HG03469 (cell line): ENCODE measurements at regions not wholly inside any gene's neighbourhood (a gene's known extent, or its start where the extent isn't known, plus 50 kb on each side); places are given as distances from the start of the nearest gene placed in this dataset.
A peak's percentile ranks its signal among the peaks of the same experiment; 100 is the strongest.

Experiments used
- ATAC-seq: cut with Tn5 transposase; IDR thresholded peaks from one replicate; pipeline ENCODE4 v1.9.1; 2021; ENCODE audit warnings: mild to moderate bottlenecking, moderate library complexity, moderate number of reproducible peaks; ENCODE audit not compliant: unreplicated experiment

DNA sequence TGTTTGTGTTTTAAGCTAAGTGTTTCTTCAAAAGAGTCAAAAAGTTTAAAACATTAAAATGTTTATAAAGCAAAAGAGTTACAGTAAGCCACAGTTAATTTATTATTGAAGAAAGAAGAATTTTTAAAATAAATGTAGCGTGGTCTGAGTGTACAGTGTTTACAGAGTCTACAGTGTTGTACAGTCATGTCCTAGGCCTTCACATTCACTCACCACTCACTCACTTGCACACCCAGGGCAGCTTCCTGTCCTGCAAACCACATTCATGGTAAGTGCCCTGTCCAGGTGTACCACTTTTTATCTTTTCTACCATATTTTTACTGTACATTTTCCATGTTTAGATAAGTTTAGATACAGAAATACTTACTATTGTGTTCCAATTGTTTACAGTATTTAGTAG is 239.7 kb upstream of the AGA start:
- ATAC-seq = no peak

- ATAC-seq = no peak
Measured at GRCh38 chr4:177687117-177687516, 244.9 kb upstream of the AGA start.

- no peak for ATAC-seq
Measured at GRCh38 chr4:177692907-177693306, 250.7 kb upstream of the AGA start.

GRCh38 chr4:177696438-177696966 is 254.3 kb upstream of the AGA start:
- no peak for ATAC-seq

- no peak for ATAC-seq
Measured at GRCh38 chr4:177699365-177700213, 257.4 kb upstream of the AGA start.

DNA sequence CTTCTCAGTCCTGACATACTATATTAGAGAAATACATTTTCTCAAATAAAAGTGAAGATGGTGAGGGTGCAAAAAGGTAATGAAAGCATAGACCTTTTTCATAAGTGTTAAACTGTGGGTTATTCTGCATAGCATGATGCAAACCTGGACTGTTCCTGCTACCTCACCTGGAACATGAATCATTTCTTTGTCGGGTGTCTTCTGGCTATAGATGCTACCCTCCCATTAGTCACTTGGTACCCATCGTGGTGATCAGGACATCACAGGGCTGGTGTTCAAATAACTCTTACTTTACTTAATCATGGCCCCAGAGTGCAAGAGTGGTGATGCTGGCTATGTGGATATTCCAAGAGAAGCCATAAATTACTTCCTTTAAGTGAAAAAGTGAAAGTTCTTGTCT is 264.7 kb upstream of the AGA start:
- ATAC-seq = no peak

GRCh38 chr4:177713454-177713853 is 271.2 kb upstream of the AGA start:
- ATAC-seq = no peak

DNA sequence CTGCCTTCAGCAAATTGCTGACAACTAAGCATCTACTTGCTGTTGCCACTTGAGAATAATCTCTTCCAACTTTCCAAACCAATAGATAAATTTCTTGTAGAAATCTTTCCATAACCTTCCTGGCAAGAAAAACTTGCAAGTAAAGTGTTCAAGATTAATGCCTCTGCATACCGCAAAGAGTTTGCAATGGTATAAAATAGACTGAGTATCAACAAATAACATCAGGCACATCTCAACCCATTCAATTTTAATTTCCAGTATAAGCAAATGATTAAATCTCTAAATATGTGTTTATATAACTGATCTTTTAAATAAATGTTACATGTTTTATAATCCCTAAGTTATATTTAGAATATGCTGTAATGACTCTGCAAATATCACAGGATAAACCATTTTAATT is 275.2 kb upstream of the AGA start:
- no peak for ATAC-seq

GRCh38 chr4:177718514-177718913 is 276.3 kb upstream of the AGA start:
- no peak for ATAC-seq

GRCh38 chr4:177726111-177726510 is 283.9 kb upstream of the AGA start:
- no peak for ATAC-seq

DNA sequence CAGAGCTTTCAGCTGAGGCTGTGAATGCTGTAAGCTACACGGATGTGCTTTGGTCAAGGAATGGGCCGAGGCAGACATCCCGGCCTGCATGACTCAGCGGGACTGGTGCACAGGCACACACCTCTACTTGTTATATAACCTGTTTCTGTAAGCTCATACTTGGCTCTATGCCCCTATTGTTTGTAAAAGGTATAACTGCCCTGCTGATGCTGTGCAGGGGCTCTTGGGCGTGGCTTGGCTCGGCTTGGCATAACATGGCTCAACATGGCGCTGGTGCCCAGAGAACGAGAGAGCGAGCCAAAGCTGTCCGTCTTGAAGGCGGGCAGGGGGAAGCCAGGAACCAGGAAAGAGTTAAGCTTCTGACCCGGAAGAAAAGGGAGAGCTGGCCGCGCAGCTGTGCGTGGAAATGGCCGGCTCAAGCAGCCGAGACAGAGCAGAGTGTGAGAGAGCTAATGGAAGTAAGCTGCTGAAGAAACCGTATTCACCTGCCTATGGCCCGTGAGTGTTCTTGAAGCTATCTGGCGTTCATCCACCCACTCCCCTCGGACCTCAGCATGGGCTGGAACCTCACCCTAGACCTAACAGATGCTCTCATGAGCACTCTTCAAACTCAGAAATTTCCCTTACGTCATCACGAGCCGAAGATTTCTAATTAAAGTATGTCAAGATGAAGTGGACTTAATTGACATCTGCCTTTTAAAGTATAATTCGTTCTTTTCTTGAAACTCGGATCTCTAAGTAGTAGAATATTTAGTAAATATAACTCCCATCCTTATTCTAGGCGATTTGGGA is 286.3 kb upstream of the AGA start:
- no peak for ATAC-seq

DNA sequence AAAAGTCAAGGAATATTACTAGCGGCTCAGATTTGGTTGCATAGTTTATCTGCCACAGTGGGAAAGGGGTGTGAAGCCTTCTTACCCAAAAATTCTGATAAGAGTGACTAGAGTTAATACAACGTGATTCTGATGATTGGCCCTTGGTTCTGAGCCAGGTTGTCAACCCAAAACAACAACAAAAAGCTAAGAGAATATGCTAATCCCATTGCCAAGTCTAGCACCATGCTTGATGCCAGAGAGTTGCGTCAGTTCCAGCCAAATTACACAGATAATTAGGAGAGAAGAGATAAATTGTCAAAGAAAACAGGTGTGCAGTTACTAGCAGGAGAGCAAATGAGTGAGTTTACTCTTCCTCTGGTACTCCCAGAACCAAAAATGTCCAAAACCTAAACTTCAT is 287.4 kb upstream of the AGA start:
- ATAC-seq = no peak

GRCh38 chr4:177737387-177737940 is 295.2 kb upstream of the AGA start:
- ATAC-seq = no peak

DNA sequence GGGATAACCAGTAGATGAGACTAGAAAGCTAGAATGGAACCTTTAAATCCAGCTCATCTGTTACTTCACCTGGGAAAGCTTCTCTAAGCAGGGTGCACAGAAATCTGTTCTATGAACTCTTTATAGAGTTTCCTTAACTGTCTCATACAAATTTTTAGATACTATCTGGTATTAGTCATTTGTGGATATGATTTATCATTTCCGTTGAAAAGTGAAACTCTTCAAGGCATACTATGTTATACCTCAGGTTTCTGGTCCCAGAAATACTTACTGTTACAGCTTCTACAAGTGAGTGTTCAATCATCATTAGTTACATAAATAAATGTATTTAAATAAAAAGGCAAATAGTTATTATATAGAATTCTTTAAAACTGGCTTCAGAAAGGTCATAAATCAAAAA is 298.3 kb upstream of the AGA start:
- ATAC-seq = peak; percentile 84

GRCh38 chr4:177759729-177760128 is 317.5 kb upstream of the AGA start:
- ATAC-seq = no peak

DNA sequence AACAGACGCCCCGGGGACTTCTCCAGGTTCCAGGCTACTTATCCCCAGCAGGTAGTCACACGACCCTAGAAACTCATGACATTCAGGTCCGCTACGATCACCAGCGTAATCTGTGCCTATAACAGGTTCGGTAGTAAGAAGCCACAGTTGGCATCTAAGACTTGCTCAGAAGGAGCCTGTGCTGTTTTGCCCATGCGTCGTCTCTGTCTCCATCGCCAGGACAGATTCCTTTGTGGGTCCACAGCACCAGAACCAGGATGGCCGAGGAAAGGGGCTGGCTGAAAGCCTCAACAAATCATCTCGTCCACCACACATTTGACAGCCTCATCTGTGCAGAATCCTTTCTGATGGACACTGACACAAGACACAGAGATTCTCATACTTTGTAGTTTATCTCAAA is 319.5 kb upstream of the AGA start:
- ATAC-seq = no peak

DNA sequence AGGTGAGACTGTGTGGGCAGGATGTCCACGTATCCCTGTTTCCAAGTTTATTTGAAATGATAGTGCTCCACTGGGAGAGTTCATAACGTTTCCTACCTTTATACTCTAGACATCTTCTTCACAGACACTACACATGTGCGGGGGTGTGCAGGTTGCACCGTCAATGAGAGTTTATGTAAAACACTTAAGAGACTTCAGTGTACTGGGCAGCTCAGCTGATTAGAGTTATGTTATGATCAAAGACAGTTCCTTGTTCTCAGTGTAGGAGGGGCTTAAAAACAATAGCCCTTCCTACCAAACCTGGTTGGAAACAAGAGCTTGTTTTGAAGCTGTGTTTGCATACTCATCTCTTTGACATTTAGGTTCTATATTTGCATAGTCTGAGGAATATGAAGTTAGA is 326.9 kb upstream of the AGA start:
- no peak for ATAC-seq

GRCh38 chr4:177770776-177771175 is 328.5 kb upstream of the AGA start:
- ATAC-seq = no peak

DNA sequence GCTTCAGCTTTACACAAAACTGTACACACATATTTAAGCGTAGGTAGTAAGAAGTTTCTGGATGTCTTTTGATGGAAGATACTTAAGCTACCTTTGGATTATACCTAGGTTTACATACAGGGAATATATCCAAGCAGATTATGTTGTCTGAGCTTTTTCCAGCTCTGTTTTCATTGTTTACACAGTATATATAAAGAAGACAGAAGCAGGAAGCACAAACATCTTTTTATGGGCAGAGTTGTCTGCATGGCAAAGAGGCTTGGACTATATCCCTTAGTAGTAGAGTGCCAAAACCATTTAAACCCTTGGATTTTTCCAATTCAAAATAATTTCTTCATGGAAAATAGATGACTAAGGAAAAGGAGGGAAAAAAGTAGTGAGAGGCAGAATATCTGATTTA is 329.4 kb upstream of the AGA start:
- no peak for ATAC-seq

DNA sequence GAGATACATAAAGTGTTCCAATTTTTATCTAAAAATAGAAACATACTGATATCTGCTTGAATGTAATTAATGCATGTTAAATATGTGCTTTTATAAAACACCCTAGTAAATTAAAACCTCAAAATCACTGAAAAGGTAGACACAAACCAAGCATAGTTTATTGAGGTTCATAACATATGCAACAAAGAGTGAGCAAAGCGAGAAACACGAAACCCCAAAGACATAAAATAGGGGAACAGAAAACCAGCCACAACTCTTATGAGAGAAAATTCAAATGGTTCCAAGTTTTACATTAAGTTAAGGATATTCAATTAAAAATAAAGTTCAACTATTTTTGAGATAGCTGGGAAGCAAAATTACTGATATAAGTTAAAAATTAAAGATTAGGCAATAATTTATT is 336.4 kb upstream of the AGA start:
- ATAC-seq = no peak

- ATAC-seq = no peak
Measured at GRCh38 chr4:177785000-177785399, 342.8 kb upstream of the AGA start.

- ATAC-seq = no peak
Measured at GRCh38 chr4:177789610-177790009, 347.4 kb upstream of the AGA start.
